Memory B cell (primary cell): ENCODE measurements at regions not wholly inside any gene's neighbourhood (a gene's known extent, or its start where the extent isn't known, plus 50 kb on each side); places are given as distances from the start of the nearest gene placed in this dataset.

Experiments used
- ATAC-seq: fragments of 150-1000 bp; cut with Tn5 transposase; 2 replicates; pipeline ENCODE4 v1.10.0; 2021; ENCODE audit warnings: low read depth, mild to moderate bottlenecking, moderate library complexity
- DNase-seq, 2 donors: peaks; one replicate each; pipeline ENCODE4 v3.0.0; 2022; ENCODE audit warnings: low spot score in 2 of 2
- H3K27ac Mint-ChIP-seq: one replicate; pipeline ENCODE4 v1.8.0; 2022; ENCODE audit warnings: mild to moderate bottlenecking, moderate library complexity, mixed read lengths
- H3K27me3 Mint-ChIP-seq: one replicate; pipeline ENCODE4 v1.8.0; 2022; ENCODE audit warnings: mixed read lengths
- H3K36me3 Mint-ChIP-seq: one replicate; pipeline ENCODE4 v1.8.0; 2022; ENCODE audit warnings: mild to moderate bottlenecking, mixed read lengths
- H3K4me1 Mint-ChIP-seq: one replicate; pipeline ENCODE4 v1.8.0; 2022; ENCODE audit warnings: mixed read lengths
- H3K4me3 Mint-ChIP-seq: one replicate; pipeline ENCODE4 v1.8.0; 2022; ENCODE audit warnings: mild to moderate bottlenecking, moderate library complexity, mixed read lengths
- H3K9me3 Mint-ChIP-seq: one replicate; pipeline ENCODE4 v1.8.0; 2022; ENCODE audit warnings: mixed read lengths

DNA sequence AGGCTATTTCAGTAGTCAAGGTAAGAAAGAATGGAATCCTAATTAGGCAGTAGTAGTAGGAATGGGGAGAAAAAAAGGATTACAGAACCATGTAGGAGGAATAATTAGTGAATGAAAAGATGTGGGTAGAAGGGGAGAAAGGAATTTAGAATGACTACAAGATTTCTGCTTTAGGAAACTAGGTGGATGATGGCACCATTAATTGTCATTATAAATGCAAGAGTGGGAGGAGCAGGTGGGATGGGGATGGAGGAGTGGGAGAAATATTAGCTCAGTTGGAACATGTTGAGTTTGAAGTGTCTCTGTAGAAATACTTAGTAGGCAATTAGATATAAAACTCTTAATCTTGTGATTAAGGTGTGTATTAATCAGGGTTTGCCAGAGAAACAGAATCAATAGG, 50.0 kb upstream of the C21orf91 start:
- no peak overlapping the region for H3K4me3 Mint-ChIP-seq
- no peaks in the 10 kb centered on the region for H3K4me1 Mint-ChIP-seq
- no peak overlapping the region for H3K27ac Mint-ChIP-seq
- peaks cover 3% of the 10 kb centered on the region for H3K9me3 Mint-ChIP-seq
- H3K36me3 Mint-ChIP-seq, result no peaks in the 10 kb centered on the region
- no peaks in the 10 kb centered on the region for H3K27me3 Mint-ChIP-seq
- no peak for DNase-seq
- ATAC-seq, result no peak
